Tibial nerve (tissue), 4 donors: ENCODE measurements at regions not wholly inside any gene's neighbourhood (a gene's known extent, or its start where the extent isn't known, plus 50 kb on each side); places are given as distances from the start of the nearest gene placed in this dataset.

Experiments
- DNase-seq, 2 donors: peaks; one replicate each; pipeline ENCODE4 v3.0.0-alpha.2; 2019; ENCODE audit warnings: low spot score in 2 of 2
- H3K27ac ChIP-seq, 4 donors: fragments of 200-600 bp; sonication (generic) in 3 of 4; one replicate each; pipeline ENCODE4 v1.5.1; 2017 to 2019; ENCODE audit warnings: mild to moderate bottlenecking in 1 of 4
- H3K27me3 ChIP-seq, 2 donors: fragments of 200-600 bp; sonication (generic) in 1 of 2; one replicate each; pipeline versions ENCODE4 v1.5.1 to v1.6.0; 2017 to 2019
- H3K36me3 ChIP-seq, 3 donors: fragments of 200-600 bp; sonication (generic); one replicate each; pipeline ENCODE4 v1.5.1; 2018 to 2019
- H3K4me1 ChIP-seq, 4 donors: fragments of 200-600 bp; sonication (generic) in 3 of 4; one replicate each; pipeline ENCODE4 v1.5.1; 2017 to 2019
- H3K4me3 ChIP-seq, 4 donors: fragments of 200-600 bp; sonication (generic) in 3 of 4; one replicate each; pipeline ENCODE4 v1.5.1; 2017 to 2019; ENCODE audit warnings: mild to moderate bottlenecking in 1 of 4, moderate library complexity in 1 of 4
- H3K9me3 ChIP-seq, 4 donors: fragments of 200-600 bp; sonication (generic) in 3 of 4; one replicate each; pipeline ENCODE4 v1.5.1; 2017 to 2019
- EP300 ChIP-seq, 2 donors: sonication (generic); formaldehyde crosslinking; IDR thresholded peaks; one replicate each; pipeline ENCODE4 v1.6.1; 2017; ENCODE audit warnings: antibody characterized with exemption in 2 of 2, mild to moderate bottlenecking in 1 of 2
- POLR2A ChIP-seq, 2 donors: fragments of 450-650 bp; IDR thresholded peaks; one replicate each; pipeline ENCODE4 v1.6.1; 2017; ENCODE audit warnings: antibody characterized with exemption in 2 of 2, mild to moderate bottlenecking in 2 of 2, moderate library complexity in 2 of 2
- WGBS, 2 donors: methylation state at CpG; one replicate each; pipeline ENCODE4 v1.1.5; 2018; 5-methylcytosine and 5-hydroxymethylcytosine counted together
- TF ChIP-seq, protein P1 (sequence below), 5 experiments: fragments of 200-600 bp in 3 of 5; fragments of 450-650 bp in 2 of 5; sonication (generic) in 3 of 5; IDR thresholded peaks; one replicate each; pipeline ENCODE4 v1.5.1; 2016 to 2019; ENCODE audit warnings: antibody characterized with exemption in 5 of 5, mild to moderate bottlenecking in 3 of 5, moderate library complexity in 2 of 5

DNA sequence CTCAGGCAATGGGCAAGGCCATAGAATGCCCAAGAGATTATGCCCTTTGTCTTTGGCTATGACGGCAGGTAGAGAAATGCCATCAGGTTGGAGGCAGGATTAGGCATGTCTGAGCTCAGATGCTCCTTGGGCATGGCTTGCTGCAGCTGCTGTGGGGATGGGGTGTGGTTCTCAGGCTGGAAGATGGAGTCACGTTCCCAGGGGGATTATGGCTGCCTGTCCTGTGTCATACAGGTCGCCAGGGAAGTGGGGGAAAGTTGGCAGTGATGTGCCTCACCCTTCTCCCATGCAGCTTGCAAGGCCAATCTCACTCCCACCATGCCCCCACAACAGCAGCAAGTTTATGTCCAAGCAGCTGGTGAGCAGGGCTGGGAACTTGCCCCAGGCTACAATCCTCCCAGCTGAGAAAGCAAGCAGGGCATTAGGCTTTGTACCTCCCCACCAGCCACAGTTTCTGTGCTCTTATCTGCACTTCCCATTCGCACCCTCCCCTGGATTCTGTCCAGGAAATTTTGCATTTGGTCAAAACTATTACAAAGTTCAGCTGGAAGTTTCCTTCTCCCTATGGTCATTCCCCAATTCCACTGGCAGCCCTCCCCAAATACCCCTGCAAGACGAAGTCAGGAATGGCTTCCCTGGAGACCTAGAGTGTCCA lies 1788.0 kb upstream of the NUDT12 start:
- H3K4me3 ChIP-seq: no peak overlapping the region

DNA sequence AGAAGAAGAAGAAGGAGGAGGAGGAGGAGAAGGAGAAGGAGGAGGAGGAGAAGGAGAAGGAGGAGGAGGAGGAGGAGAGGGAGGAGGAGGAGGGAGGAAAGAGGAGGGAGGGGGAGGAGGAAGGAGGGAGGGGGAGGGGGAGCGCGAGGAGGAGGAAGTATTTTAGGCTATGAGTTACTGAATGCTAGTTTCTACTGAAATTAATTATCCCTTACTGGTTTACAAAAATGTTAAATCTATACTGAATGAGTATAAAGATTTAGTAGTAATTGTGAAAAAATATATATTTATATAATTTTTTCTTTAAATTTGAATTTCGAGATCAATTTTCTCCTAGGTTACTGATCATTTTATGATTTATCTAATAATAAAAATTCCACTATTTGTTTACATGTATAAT lies 1769.0 kb upstream of the NUDT12 start:
- Histone ChIP-seq H3K4me3 (no peak overlapping the region), H3K36me3 (no peaks in the 10 kb centered on the region), H3K27me3 (no peaks in the 10 kb centered on the region), H3K4me1 (no peaks in the 10 kb centered on the region), H3K9me3 (peaks cover 0 to 3% (median 0%) of the 10 kb centered on the region in 4 donors), H3K27ac (no peak overlapping the region)
- 82 to 87% methylated on average over 3 of the region's 3 CpGs for WGBS, 2 donors
- DNase-seq: no peak
- TF ChIP-seq, protein P1, sequence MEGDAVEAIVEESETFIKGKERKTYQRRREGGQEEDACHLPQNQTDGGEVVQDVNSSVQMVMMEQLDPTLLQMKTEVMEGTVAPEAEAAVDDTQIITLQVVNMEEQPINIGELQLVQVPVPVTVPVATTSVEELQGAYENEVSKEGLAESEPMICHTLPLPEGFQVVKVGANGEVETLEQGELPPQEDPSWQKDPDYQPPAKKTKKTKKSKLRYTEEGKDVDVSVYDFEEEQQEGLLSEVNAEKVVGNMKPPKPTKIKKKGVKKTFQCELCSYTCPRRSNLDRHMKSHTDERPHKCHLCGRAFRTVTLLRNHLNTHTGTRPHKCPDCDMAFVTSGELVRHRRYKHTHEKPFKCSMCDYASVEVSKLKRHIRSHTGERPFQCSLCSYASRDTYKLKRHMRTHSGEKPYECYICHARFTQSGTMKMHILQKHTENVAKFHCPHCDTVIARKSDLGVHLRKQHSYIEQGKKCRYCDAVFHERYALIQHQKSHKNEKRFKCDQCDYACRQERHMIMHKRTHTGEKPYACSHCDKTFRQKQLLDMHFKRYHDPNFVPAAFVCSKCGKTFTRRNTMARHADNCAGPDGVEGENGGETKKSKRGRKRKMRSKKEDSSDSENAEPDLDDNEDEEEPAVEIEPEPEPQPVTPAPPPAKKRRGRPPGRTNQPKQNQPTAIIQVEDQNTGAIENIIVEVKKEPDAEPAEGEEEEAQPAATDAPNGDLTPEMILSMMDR (IDR thresholded peaks at IDR 0.05): no peak
- TF ChIP-seq POLR2A (IDR thresholded peaks at IDR 0.05) (no peak), EP300 (IDR thresholded peaks at IDR 0.05) (no peak)

More for the DNA sequence above, 1788.0 kb upstream of the NUDT12 start:
- TF ChIP-seq, protein P1 (IDR thresholded peaks at IDR 0.05): no peak
- no peak for TF ChIP-seq EP300 (IDR thresholded peaks at IDR 0.05)
- TF ChIP-seq POLR2A (IDR thresholded peaks at IDR 0.05): no peak
- 80 to 85% methylated on average over 5 of the region's 5 CpGs for WGBS, 2 donors
- no peaks in the 10 kb centered on the region for H3K4me1 ChIP-seq
- H3K27ac ChIP-seq: no peak overlapping the region
- no peak for DNase-seq
- H3K9me3 ChIP-seq: no peaks in the 10 kb centered on the region
- H3K36me3 ChIP-seq: no peaks in the 10 kb centered on the region
- no peaks in the 10 kb centered on the region for H3K27me3 ChIP-seq

DNA sequence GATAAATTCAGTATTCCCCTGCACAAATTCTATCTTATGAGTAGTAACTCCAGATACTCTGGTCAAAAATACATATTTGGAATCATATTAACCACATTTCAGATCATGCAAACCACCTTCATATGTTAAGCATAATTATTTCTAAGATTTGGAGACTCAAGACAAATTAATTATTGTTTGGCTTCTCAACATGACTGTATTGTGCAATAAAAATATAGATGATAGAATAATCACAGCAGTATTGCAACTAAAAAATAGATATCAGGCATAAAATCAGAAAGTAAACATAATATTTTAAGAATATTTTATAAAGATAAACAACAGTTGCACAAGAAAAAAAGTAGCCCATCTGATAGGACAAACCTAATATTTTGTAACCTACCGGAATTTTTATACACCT lies 1767.6 kb upstream of the NUDT12 start:
- TF ChIP-seq EP300 (IDR thresholded peaks at IDR 0.05): no peak
- TF ChIP-seq POLR2A (IDR thresholded peaks at IDR 0.05): no peak
- TF ChIP-seq, protein P1 (IDR thresholded peaks at IDR 0.05): no peak
- H3K9me3 ChIP-seq: peaks cover 0 to 3% (median 0%) of the 10 kb centered on the region in 4 donors
- WGBS, 2 donors: 94 to 95% methylated on average over 1 of the region's 1 CpG

DNA sequence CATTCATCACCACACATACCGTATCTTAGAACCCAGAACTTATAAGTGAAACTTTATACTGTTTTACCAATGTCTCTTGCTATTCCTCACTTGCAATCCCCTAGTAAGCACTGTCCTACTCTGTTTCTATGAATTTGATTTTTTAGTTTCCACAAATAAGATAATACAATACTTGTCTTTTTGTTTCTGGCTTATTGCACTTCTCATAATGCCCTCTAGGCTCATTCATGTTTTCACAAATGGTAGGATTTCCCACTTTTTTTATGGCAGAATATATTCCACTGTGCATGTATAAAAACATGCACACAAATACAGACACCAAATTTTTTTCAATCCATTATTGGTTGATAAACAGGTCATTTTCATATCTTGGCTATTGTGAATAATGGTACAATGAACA lies 1742.3 kb upstream of the NUDT12 start:
- Histone ChIP-seq H3K36me3 (no peaks in the 10 kb centered on the region), H3K4me3 (no peak overlapping the region), H3K9me3 (no peaks in the 10 kb centered on the region), H3K4me1 (no peaks in the 10 kb centered on the region), H3K27ac (no peak overlapping the region), H3K27me3 (no peaks in the 10 kb centered on the region)
- WGBS, 2 donors: 96 to 100% methylated on average over 1 of the region's 1 CpG
- no peak for DNase-seq
- TF ChIP-seq, protein P1 (IDR thresholded peaks at IDR 0.05): no peak
- TF ChIP-seq EP300 (IDR thresholded peaks at IDR 0.05) (no peak), POLR2A (IDR thresholded peaks at IDR 0.05) (no peak)

More for the DNA sequence above, 1767.6 kb upstream of the NUDT12 start:
- H3K4me3 ChIP-seq: no peak overlapping the region
- no peaks in the 10 kb centered on the region for H3K36me3 ChIP-seq
- H3K27me3 ChIP-seq: no peaks in the 10 kb centered on the region
- H3K4me1 ChIP-seq: no peaks in the 10 kb centered on the region
- DNase-seq: no peak
- no peak overlapping the region for H3K27ac ChIP-seq

DNA sequence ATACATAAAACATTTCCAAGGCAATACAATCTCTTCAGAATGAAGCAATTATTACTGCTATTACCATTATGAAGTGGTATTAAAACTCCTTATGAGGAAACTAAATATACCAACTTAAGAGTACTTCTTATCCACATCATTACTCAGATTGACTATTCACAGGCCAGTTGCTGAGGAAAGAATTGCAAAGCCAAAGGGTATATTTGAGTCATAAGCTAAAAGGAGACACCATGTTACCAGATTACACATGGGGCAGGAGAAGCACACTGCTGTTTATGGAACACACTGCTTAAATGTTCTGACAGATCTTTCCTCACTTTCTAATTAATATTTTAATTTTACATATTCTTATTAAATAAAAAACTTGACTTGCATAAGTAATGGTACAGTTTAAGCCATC lies 1726.4 kb upstream of the NUDT12 start:
- Histone ChIP-seq H3K27ac (no peak overlapping the region), H3K9me3 (no peaks in the 10 kb centered on the region), H3K27me3 (no peaks in the 10 kb centered on the region), H3K4me3 (no peak overlapping the region), H3K36me3 (no peaks in the 10 kb centered on the region), H3K4me1 (no peaks in the 10 kb centered on the region)
- no peak for DNase-seq
- TF ChIP-seq, protein P1 (IDR thresholded peaks at IDR 0.05): no peak
- TF ChIP-seq EP300 (IDR thresholded peaks at IDR 0.05) (no peak), POLR2A (IDR thresholded peaks at IDR 0.05) (no peak)
